ENCODE measurements at regions not wholly inside any gene's neighbourhood (a gene's known extent, or its start where the extent isn't known, plus 50 kb on each side); places are given as distances from the start of the nearest gene placed in this dataset.

DNA sequence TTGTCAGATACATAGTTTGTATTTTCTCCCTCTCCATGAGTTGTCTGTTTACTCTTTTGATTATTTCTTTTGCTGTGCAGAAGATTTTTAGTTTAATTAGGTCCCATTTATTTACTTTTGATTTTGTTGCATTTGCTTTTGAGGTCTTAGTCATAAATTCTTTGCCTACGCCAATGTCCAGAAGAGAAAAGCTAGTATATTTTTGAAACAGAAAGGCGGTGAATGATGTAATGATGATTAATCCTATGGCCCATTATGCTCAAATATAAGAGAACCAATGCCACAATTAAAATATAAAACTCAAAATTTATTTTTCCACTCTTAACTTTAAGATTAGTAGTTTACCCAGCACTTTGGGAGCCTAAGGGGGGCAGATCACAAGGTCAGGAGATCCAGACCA is 59.8 kb upstream of the SMIM36 start:
- TF ChIP-seq, protein P1, sequence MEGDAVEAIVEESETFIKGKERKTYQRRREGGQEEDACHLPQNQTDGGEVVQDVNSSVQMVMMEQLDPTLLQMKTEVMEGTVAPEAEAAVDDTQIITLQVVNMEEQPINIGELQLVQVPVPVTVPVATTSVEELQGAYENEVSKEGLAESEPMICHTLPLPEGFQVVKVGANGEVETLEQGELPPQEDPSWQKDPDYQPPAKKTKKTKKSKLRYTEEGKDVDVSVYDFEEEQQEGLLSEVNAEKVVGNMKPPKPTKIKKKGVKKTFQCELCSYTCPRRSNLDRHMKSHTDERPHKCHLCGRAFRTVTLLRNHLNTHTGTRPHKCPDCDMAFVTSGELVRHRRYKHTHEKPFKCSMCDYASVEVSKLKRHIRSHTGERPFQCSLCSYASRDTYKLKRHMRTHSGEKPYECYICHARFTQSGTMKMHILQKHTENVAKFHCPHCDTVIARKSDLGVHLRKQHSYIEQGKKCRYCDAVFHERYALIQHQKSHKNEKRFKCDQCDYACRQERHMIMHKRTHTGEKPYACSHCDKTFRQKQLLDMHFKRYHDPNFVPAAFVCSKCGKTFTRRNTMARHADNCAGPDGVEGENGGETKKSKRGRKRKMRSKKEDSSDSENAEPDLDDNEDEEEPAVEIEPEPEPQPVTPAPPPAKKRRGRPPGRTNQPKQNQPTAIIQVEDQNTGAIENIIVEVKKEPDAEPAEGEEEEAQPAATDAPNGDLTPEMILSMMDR (IDR thresholded peaks at IDR 0.05; ENCODE audit: low read length): no peak
- TF ChIP-seq EZH2 (optimal IDR thresholded peaks at IDR 0.05; ENCODE audit: low read depth, low read length): no peak
